H1 (cell line): ENCODE measurements at regions not wholly inside any gene's neighbourhood (a gene's known extent, or its start where the extent isn't known, plus 50 kb on each side); places are given as distances from the start of the nearest gene placed in this dataset.

Source experiments
- CTCF ChIA-PET: fragments of 300-600 bp; sonication (Branson Sonifier 250); formaldehyde crosslinking; loops from one replicate; lab custom pipeline; 2021; ENCODE audit not compliant: partially characterized antibody; lab: Charles Lee
- POLR2A ChIA-PET: fragments of 300-600 bp; sonication (Branson Sonifier 250); formaldehyde crosslinking; loops from one replicate; lab custom pipeline; 2021; ENCODE audit warnings: inconsistent platforms; ENCODE audit not compliant: partially characterized antibody; lab: Charles Lee
- DNase-seq, 2 experiments: peaks; one replicate each; pipeline versions ENCODE4 v3.0.0 to v3.0.0-alpha.2; 2010 to 2022; ENCODE audit warnings: low spot score in 2 of 2, low read depth in 1 of 2, mixed read lengths in 1 of 2
- FAIRE-seq: peaks from 2 replicates; lab custom pipeline; 2011; peaks lifted over from hg19 to GRCh38; lab: Jason Lieb, UNC
- H2AFZ ChIP-seq: 2 replicates; pipeline ENCODE4 v1.8.1; 2012; ENCODE audit warnings: low read length, inconsistent platforms
- H2AK5ac ChIP-seq: 2 replicates; pipeline ENCODE4 v1.6.1; 2013; ENCODE audit warnings: low read depth, low read length
- H2BK120ac ChIP-seq: replicated peaks from 2 replicates; pipeline ENCODE3; 2013; ENCODE audit warnings: low read depth, low read length, inconsistent platforms
- H2BK12ac ChIP-seq: 2 replicates; pipeline ENCODE4 v1.6.1; 2013; ENCODE audit warnings: low read depth, low read length
- H2BK15ac ChIP-seq: 2 replicates; pipeline ENCODE4 v1.6.1; 2013; ENCODE audit warnings: low read length
- H2BK20ac ChIP-seq: 2 replicates; pipeline ENCODE4 v1.6.1; 2013; ENCODE audit warnings: low read length
- H2BK5ac ChIP-seq: 2 replicates; pipeline ENCODE4 v1.6.1; 2013; ENCODE audit warnings: low read depth, low read length
- H3K14ac ChIP-seq: 2 replicates; pipeline ENCODE4 v1.6.1; 2013; ENCODE audit warnings: inconsistent platforms; ENCODE audit not compliant: insufficient read length
- H3K18ac ChIP-seq: 2 replicates; pipeline ENCODE4 v1.6.1; 2013; ENCODE audit warnings: low read length; ENCODE audit errors: extremely low read depth
- H3K23ac ChIP-seq: 2 replicates; pipeline ENCODE4 v1.6.1; 2013; ENCODE audit warnings: inconsistent platforms; ENCODE audit not compliant: insufficient read length
- H3K23me2 ChIP-seq: 2 replicates; pipeline ENCODE4 v1.6.1; 2013; ENCODE audit warnings: low read depth, low read length
- H3K27ac ChIP-seq: 2 replicates; pipeline ENCODE4 v1.6.1; 2011; ENCODE audit warnings: low read depth, low read length, inconsistent platforms
- H3K27me3 ChIP-seq, 4 experiments: replicated peaks in 1 of 4; 1 replicate in 1 of 4; 2 replicates in 3 of 4; pipeline versions ENCODE4 v1.6.1 to v1.8.1; 2011 to 2013; ENCODE audit warnings: low read length in 3 of 4, mild to moderate bottlenecking in 3 of 4, inconsistent platforms in 2 of 4, mixed read lengths in 2 of 4, moderate library complexity in 1 of 4; ENCODE audit not compliant: control insufficient read depth in 3 of 4, insufficient read depth in 3 of 4; ENCODE audit errors: extremely low read depth in 1 of 4
- H3K36me3 ChIP-seq, 4 experiments: 2 replicates each; pipeline versions ENCODE4 v1.6.1 to v1.8.1; 2011 to 2013; ENCODE audit warnings: mild to moderate bottlenecking in 4 of 4, low read length in 3 of 4, moderate library complexity in 2 of 4, control low read depth in 1 of 4, inconsistent platforms in 1 of 4; ENCODE audit not compliant: insufficient read depth in 4 of 4, control insufficient read depth in 2 of 4
- H3K4ac ChIP-seq: replicated peaks from 2 replicates; pipeline ENCODE3; 2013; ENCODE audit warnings: low read length, low read depth, mixed read lengths, inconsistent platforms; ENCODE audit not compliant: insufficient read length
- H3K4me1 ChIP-seq, 4 experiments: replicated peaks in 1 of 4; 1 replicate in 1 of 4; 2 replicates in 3 of 4; pipeline versions ENCODE4 v1.6.1 to v1.8.1; 2011 to 2013; ENCODE audit warnings: low read length in 3 of 4, inconsistent platforms in 2 of 4, mixed read lengths in 1 of 4; ENCODE audit not compliant: insufficient read depth in 4 of 4, control insufficient read depth in 3 of 4
- H3K4me2 ChIP-seq, 2 experiments: 2 replicates each; pipeline versions ENCODE4 v1.6.1 to v1.8.1; 2011 to 2013; ENCODE audit warnings: low read depth in 2 of 2, low read length in 2 of 2, control low read depth in 1 of 2, inconsistent platforms in 1 of 2, mild to moderate bottlenecking in 1 of 2; ENCODE audit not compliant: insufficient read depth in 1 of 2
- H3K4me3 ChIP-seq, 4 experiments: fragments of 200-600, 300-600 bp in 1 of 4; sonication (generic), shearing (Covaris generic), sonication (Bioruptor Twin) in 1 of 4; 2 replicates each; pipeline versions ENCODE4 v1.5.1 to v1.8.1; 2011 to 2016; ENCODE audit warnings: low read length in 4 of 4, low read depth in 3 of 4, control low read depth in 2 of 4, inconsistent platforms in 2 of 4, mild to moderate bottlenecking in 2 of 4, mixed read lengths in 1 of 4, moderate library complexity in 1 of 4; ENCODE audit not compliant: insufficient read depth in 2 of 4; ENCODE audit errors: extremely low read depth in 1 of 4
- H3K56ac ChIP-seq: replicated peaks from 2 replicates; pipeline ENCODE3; 2013; ENCODE audit warnings: low read depth, mild to moderate bottlenecking, mixed read lengths, low read length, inconsistent platforms; ENCODE audit not compliant: insufficient read length
- H3K79me1 ChIP-seq: 2 replicates; pipeline ENCODE4 v1.6.1; 2013; ENCODE audit warnings: low read depth, low read length, control low read depth
- H3K79me2 ChIP-seq, 2 experiments: 2 replicates each; pipeline versions ENCODE4 v1.6.1 to v1.8.1; 2012 to 2013; ENCODE audit warnings: low read length in 2 of 2, mild to moderate bottlenecking in 2 of 2, inconsistent platforms in 1 of 2; ENCODE audit not compliant: insufficient read depth in 2 of 2, control insufficient read depth in 1 of 2
- H3K9ac ChIP-seq, 4 experiments: replicated peaks in 1 of 4; 1 replicate in 1 of 4; 2 replicates in 3 of 4; pipeline versions ENCODE4 v1.6.1 to v1.8.1; 2011 to 2013; ENCODE audit warnings: low read depth in 3 of 4, low read length in 3 of 4, control low read depth in 2 of 4, mild to moderate bottlenecking in 2 of 4, moderate library complexity in 2 of 4, inconsistent platforms in 1 of 4; ENCODE audit errors: extremely low read depth in 1 of 4
- H3K9me3 ChIP-seq, 2 experiments: 2 replicates each; pipeline versions ENCODE4 v1.6.1 to v1.8.1; 2012 to 2013; ENCODE audit warnings: mild to moderate bottlenecking in 2 of 2, moderate library complexity in 2 of 2, control low read depth in 1 of 2, inconsistent platforms in 1 of 2, low read depth in 1 of 2, low read length in 1 of 2, mixed read lengths in 1 of 2; ENCODE audit not compliant: insufficient read depth in 2 of 2
- H4K20me1 ChIP-seq, 2 experiments: replicated peaks in 1 of 2; 2 replicates each; pipeline versions ENCODE3 to v1.8.1; 2011 to 2013; ENCODE audit warnings: inconsistent platforms in 2 of 2, low read length in 2 of 2, mild to moderate bottlenecking in 1 of 2; ENCODE audit not compliant: insufficient read depth in 2 of 2, control insufficient read depth in 1 of 2
- H4K5ac ChIP-seq: 2 replicates; pipeline ENCODE4 v1.6.1; 2013; ENCODE audit warnings: low read length, low read depth, mixed read lengths, inconsistent platforms; ENCODE audit not compliant: insufficient read length
- H4K8ac ChIP-seq: 2 replicates; pipeline ENCODE4 v1.8.0; 2013; ENCODE audit warnings: mild to moderate bottlenecking, moderate library complexity, low read length, inconsistent platforms; ENCODE audit not compliant: insufficient read depth; ENCODE audit errors: extremely low read depth
- H4K91ac ChIP-seq: replicated peaks from 2 replicates; pipeline ENCODE3; 2013; ENCODE audit warnings: low read length, mixed read lengths, inconsistent platforms; ENCODE audit not compliant: insufficient read length
- ASH2L ChIP-seq: fragments of 200-600, 300-600 bp; sonication (generic); IDR thresholded peaks from one replicate; pipeline ENCODE4 v1.7.1; 2017; ENCODE audit warnings: low read length
- BACH1 ChIP-seq: IDR thresholded peaks from 2 replicates; pipeline ENCODE4 v1.6.1; 2012; ENCODE audit warnings: low read length, improper control_type of control experiment
- CBX5 ChIP-seq: fragments of 300-800, 300-1000 bp; sonication (generic); IDR thresholded peaks from 2 replicates; pipeline ENCODE4 v1.7.1; 2016; ENCODE audit warnings: antibody characterized with exemption, low read length, low read depth
- CEBPB ChIP-seq: IDR thresholded peaks from 2 replicates; pipeline ENCODE4 v1.6.1; 2012; ENCODE audit warnings: low read depth, low read length
- CHD1 ChIP-seq: IDR thresholded peaks from 2 replicates; pipeline ENCODE4 v1.6.1; 2012; ENCODE audit warnings: low read depth, low read length, improper control_type of control experiment
- FOSL1 ChIP-seq: IDR thresholded peaks from 2 replicates; pipeline ENCODE4 v1.6.1; 2011; ENCODE audit warnings: mild to moderate bottlenecking, low read depth, low read length, moderate library complexity; ENCODE audit not compliant: insufficient read depth
- HDAC2 ChIP-seq, 2 experiments: fragments of 300-600 bp in 1 of 2; sonication (generic) in 1 of 2; IDR thresholded peaks; 2 replicates each; pipeline ENCODE4 v1.6.1; 2011 to 2012; ENCODE audit warnings: low read depth in 2 of 2, low read length in 2 of 2, mild to moderate bottlenecking in 2 of 2, moderate library complexity in 2 of 2, borderline replicate concordance in 1 of 2, inconsistent platforms in 1 of 2
- HDAC6 ChIP-seq: IDR thresholded peaks from one replicate; pipeline ENCODE4 v1.7.1; 2012; ENCODE audit warnings: low read depth, mild to moderate bottlenecking, inconsistent platforms, low read length, moderate library complexity
- KDM1A ChIP-seq: fragments of 200-600, 300-600 bp; sonication (generic); IDR thresholded peaks from 2 replicates; pipeline ENCODE4 v1.7.1; 2016; ENCODE audit warnings: mild to moderate bottlenecking, low read length, borderline replicate concordance
- SP1 ChIP-seq: IDR thresholded peaks from 2 replicates; pipeline ENCODE4 v1.6.1; 2011; ENCODE audit warnings: low read depth, low read length
- SRF ChIP-seq: IDR thresholded peaks from 2 replicates; pipeline ENCODE4 v1.6.1; 2011; ENCODE audit warnings: mild to moderate bottlenecking, low read depth, low read length, moderate library complexity
- SUZ12 ChIP-seq: fragments of 200-600 bp; sonication (generic); IDR thresholded peaks from 2 replicates; pipeline ENCODE4 v1.6.1; 2012; ENCODE audit warnings: mild to moderate bottlenecking, inconsistent platforms, low read length, moderate library complexity, mixed read lengths
- TAF1 ChIP-seq: IDR thresholded peaks from 2 replicates; pipeline ENCODE4 v1.6.1; 2011; ENCODE audit warnings: mild to moderate bottlenecking, low read depth, low read length
- ZNF274 ChIP-seq: IDR thresholded peaks from 2 replicates; pipeline ENCODE4 v1.7.0; 2012; ENCODE audit warnings: low read length, borderline replicate concordance; ENCODE audit errors: extremely low read depth
- WGBS, 2 experiments: shearing (Covaris generic) in 1 of 2; methylation state at CpG; one replicate each; pipeline versions ENCODE4 v1.1.6 to v1.1.7; 2013 to 2015; ENCODE audit warnings: low lambda C conversion rate in 2 of 2, mixed read lengths in 2 of 2, inconsistent platforms in 1 of 2, low coverage in 1 of 2, missing lambda C conversion rate in 1 of 2; ENCODE audit not compliant: insufficient replicate concordance in 2 of 2, insufficient coverage in 1 of 2, insufficient read length in 1 of 2; ENCODE audit errors: extremely low coverage in 1 of 2, missing lambda C conversion rate in 1 of 2; 5-methylcytosine and 5-hydroxymethylcytosine counted together
- TF ChIP-seq, protein P1 (sequence below): IDR thresholded peaks from 2 replicates; pipeline ENCODE4 v1.6.1; 2011; ENCODE audit warnings: low read depth, mild to moderate bottlenecking, low read length; ENCODE audit not compliant: insufficient read depth

DNA sequence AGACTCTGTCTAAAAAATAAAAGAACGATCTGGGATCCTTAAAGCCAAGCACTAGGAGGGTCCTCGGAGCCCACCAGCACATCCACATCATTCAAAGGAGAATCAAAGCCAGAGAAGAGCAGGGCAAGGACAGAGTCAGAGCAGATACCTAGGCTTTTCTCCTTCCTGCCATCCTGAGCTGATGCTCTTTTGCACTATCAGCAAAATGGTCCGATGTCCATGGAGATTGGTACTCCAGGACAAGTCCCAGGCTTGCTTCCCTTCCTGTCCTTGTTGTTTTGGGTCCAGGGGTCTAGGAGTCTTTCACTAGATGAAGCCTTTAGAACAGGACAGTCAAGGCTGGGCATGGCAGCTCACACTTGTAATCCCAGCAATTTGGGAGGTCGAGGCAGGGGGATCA lies 58.0 kb upstream of the ELN start:
- Histone ChIP-seq H3K79me1 (no peaks in the 10 kb centered on the region), H3K56ac (no peak overlapping the region), H4K91ac (no peak overlapping the region), H4K8ac (no peak overlapping the region), H3K4me2 (no peak overlapping the region), H3K23ac (no peak overlapping the region), H2BK120ac (no peak overlapping the region), H3K23me2 (peaks cover 4% of the 10 kb centered on the region; the same call in 1 of the 2 replicates), H2AK5ac (no peak overlapping the region), H3K27me3 (no peaks in the 10 kb centered on the region), H2BK15ac (no peak overlapping the region), H3K9me3 (no peaks in the 10 kb centered on the region), H3K18ac (no peak overlapping the region), H4K5ac (no peak overlapping the region), H3K27ac (no peak overlapping the region), H3K4me3 (no peak overlapping the region), H3K36me3 (no peaks in the 10 kb centered on the region), H2BK5ac (no peak overlapping the region), H3K14ac (no peak overlapping the region), H2BK12ac (no peak overlapping the region), H4K20me1 (no peaks in the 10 kb centered on the region), H2BK20ac (no peak overlapping the region), H3K9ac (no peak overlapping the region), H2AFZ (no peak overlapping the region), H3K4ac (no peak overlapping the region), H3K79me2 (no peaks in the 10 kb centered on the region), H3K4me1 (peaks cover 0 to 3% (median under 1%) of the 10 kb centered on the region in 4 experiments; a peak in 2 of 7 replicates)
- 78% methylated on average over 4 of the region's 4 CpGs; no CpG with 5 or more reads in 1 of the 2 experiments for WGBS, 2 experiments
- ChIA-PET POLR2A (no interaction called here), CTCF (interaction anchor here (0.6 to 2.1 kb wide), 9 partner anchors 9 to 213 kb away, joined by 3 to 6 read pairs (median 4); no protein-coding TSS in a partner anchor)
- no peak for FAIRE-seq
- peak in 1 of 2 experiments; percentile 8 for DNase-seq
- no peak for TF ChIP-seq FOSL1
- TF ChIP-seq CEBPB, result no peak
- TF ChIP-seq SRF, result no peak
- no peak for TF ChIP-seq TAF1
- TF ChIP-seq SUZ12, result no peak
- TF ChIP-seq HDAC2 (IDR thresholded peaks at IDR 0.05; ENCODE audit: borderline replicate concordance in 1 of 2, low read depth in 2 of 2, low read length in 2 of 2), result no peak
- TF ChIP-seq ASH2L, result no peak
- TF ChIP-seq CBX5, result no peak
- no peak for TF ChIP-seq BACH1
- TF ChIP-seq CHD1, result no peak
- no peak for TF ChIP-seq HDAC6
- TF ChIP-seq SP1, result no peak
- no peak for TF ChIP-seq ZNF274
- TF ChIP-seq KDM1A, result no peak
- TF ChIP-seq, protein P1, sequence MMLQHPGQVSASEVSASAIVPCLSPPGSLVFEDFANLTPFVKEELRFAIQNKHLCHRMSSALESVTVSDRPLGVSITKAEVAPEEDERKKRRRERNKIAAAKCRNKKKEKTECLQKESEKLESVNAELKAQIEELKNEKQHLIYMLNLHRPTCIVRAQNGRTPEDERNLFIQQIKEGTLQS, result no peak
